ENCODE measurements at regions not wholly inside any gene's neighbourhood (a gene's known extent, or its start where the extent isn't known, plus 50 kb on each side); places are given as distances from the start of the nearest gene placed in this dataset.
"Not testable (repeated sequence)": the region's sequence is repeated elsewhere in the genome, so short reads cannot be mapped to it uniquely, and the experiment has no call there.

DNA sequence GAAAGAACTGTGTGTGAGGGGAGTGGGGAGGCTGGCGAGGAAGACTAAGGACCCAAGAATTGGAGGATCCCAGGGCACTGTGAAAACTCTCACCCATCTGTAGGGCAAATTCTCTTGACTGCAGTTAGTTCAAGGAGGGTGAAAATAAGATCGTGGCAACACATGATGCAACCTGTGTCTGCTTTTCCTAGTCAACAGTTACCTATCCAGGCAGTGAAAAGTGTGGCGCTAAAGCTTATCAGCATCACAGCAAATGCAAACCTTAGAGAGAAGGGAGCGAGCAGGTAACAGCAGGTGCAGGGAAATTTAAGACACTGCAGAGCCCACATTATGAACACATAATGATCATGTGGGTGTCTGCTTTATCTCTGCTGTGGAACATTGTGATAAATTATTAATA lies 97.7 kb upstream of the SGK1 start:
- no peak for DNase-seq

DNA sequence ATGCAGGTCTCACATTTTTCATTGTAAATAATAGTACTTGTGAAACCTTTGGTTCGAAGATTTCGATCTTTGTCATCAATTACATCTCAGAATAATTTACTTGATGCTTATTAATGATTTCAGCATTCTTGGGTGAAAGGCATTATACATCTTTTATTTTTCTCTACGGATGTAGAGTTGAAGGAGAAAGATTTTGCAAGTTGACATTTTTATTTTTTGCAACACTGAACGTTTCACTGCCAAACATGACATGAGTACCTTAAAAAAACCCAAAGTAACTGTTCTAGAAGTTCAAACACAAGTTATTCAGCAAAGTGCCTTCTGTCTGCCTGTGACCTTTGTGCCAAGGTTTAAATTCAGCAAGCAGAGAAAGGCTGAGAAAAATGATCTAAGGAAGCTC lies 97.3 kb upstream of the SGK1 start:
- no peak for DNase-seq

DNA sequence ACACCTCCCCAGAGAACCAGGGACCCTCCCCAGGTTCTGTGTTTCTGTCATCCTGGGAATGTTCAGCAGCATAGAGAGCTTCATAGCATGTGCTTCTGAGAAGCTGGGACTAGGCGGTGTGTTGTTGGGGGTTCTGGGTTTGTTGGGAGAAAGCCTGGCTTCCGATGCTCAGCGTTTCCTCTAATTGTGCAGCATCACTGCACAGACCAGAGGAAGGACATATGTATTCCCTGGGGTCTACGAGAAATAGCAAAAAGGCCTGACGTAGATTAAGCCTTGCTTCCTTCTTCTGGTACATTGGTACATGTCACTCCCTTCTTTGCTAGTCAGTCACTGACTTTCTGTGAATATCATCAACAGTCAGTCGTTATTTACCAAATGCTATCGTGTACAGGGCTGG lies 96.9 kb upstream of the SGK1 start:
- no peak for DNase-seq

DNA sequence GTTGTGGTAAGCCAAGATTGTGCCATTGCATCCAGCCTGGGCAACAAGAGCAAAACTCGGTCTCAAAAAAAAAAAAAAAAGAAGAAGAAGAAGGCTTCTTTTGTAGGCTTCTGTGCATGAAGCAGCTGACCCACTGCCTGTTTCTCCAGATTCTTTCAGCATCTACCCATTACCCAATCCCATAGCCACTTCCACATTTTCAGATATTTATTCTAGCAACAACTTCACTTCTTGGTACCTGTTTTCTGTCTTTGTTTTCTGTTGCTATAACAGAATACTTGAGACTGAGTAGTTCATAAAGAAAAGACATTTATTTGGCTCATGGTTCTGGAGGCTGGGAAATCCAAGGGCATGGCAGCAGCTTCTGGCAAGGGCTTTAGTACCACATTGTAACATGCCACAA lies 95.3 kb upstream of the SGK1 start:
- no peak for DNase-seq

DNA sequence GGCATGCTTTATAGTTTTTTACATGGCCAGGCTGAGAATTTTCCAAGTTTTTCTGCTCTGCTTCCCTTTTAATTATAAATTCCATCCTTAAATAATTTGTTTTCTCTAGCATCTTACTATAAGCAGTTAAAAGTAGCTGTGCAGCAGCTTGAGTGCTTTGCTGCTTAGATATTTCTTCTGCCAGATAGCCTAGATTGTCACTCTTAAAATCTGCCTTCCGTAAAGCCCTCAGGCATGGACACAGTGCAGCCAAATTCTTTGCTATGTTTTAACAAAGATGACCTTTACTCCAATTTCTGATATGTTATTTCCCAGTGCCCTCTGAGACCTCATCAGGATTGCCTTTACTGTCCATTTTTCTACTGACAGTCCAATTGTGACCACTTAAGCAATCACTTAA lies 92.6 kb upstream of the SGK1 start:
- DNase-seq: no peak

DNA sequence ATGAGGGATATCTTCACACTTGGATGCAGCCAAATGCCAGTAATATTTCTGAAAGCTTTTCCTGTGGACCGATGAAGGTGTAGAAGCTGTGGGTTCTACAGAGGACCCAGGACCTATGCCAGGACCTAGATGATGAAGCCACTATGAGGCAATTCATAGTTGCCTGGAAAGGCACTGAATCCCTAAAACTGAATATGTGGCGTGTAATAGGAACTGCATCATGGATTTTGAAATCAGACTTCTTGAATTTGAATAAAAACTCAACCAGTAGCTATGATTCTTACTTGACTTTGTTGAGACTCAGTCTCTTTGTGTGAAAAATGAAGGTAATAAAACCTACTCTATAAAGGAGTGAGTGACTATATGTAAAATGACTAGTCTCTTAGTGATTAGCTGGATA lies 89.9 kb upstream of the SGK1 start:
- no peak for DNase-seq

DNA sequence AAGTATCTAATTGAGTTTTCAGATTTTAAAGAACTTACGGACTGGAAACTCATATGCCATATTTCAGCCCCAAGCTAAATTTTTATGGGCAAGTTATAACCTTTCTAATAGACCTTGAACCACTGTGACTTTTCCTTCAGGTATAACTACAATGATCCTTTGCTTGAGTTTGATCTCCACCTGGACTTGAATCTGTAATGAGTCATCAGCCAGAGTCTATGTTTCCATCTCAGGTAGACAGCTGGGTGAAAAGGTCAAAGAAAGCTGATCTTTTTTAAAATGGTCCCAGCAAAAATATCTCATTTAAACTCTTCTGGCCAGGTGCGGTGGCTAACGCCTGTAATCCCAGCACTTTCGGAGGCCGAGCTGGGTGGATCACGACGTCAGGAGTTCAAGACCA lies 88.4 kb upstream of the SGK1 start:
- no peak for DNase-seq

DNA sequence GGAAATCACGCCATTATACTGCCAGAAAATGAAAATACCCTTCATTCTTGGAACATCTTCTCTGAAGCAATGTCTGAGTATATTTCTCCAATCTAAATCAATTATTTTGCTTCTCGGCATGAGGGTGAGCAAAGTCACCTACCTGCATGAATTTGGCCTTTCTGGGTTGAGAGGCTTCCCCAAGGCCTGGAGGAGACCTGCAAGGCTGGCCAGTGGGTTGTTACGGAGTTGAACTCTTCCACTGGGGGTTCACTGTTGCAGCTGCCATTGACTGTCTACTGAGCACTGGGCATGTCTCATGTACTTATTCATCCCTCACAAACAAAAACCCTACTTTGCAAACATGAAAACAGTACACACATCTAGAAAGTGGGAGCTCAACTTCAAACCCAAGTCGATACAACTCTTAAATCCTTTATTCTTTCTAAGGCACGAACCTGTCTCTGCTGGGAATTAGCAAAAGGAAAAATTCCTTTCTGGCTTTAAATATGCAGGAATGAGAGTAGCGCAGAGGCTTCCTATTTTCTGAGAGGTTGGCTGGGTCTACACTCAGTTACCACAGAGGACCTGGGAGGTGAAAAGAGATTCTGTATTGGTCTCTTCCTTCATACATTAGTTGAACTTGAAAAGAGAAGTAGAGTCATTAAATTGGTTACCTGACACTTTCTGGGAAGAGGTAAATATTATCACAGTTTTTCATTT lies 87.6 kb upstream of the SGK1 start:
- no peak for DNase-seq

DNA sequence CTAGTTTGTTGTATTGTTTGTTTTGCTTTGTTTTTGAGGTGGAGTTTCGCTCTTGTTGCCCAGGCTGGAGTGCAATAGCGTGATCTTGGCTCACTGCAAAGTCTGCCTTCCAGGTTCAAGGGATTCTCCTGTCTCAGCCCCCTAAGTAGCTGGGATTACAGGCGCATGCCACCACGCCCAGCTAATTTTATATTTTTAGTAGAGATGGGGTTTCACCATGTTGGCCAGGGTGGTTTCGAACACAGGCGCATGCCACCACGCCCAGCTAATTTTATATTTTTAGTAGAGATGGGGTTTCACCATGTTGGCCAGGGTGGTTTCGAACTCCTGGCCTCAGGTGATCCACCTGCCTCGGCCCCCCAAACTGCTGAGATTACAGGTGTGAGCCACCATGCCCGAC lies 85.4 kb upstream of the SGK1 start:
- DNase-seq: not testable (repeated sequence)

DNA sequence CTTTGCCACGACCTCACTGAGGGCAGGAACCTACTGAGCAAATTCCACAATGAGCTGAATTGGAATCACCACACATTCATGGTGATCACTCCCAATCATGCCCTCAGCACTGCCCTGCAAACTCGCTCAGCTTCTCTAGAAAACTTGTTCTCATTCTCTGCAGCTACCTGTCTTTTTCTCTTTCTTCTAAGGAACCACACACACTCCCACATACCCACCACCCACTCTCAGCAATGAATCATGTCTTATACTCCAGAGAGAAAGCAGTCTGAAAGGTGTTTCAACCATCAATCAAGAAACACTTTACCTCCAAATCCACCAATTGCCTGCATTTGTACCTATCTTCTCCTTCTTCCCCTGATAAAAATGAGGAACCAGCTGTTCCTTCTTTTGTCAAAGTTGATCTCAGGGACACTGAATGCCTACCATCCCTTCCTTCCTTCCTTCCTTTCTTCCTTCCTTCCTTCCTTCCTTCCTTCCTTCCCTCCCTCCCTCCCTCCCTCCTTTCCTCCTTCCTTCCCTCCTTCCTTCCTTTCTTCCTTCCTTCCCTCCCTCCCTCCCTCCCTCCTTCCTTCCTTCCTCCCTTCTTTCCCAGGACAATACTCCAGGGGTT lies 84.6 kb upstream of the SGK1 start:
- no peak for DNase-seq

DNA sequence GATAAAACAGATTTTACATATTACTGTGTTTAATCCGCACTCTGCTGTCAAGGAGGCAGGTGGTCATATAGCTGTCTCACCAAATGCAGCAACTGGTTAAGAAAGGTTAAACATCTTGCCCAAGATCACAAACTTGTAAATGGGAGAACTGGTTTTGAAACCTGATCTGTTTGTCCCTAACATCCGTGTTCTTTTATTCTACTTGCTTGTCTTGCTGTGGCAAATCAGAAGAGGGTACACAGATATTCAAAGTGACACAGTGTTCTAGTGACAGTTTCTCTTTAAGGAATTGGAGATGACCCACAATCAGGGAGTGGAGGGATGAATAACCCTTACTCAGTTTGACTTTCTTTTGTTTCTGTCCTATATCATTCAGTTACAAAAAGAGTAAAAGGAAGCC lies 83.0 kb upstream of the SGK1 start:
- DNase-seq: no peak

DNA sequence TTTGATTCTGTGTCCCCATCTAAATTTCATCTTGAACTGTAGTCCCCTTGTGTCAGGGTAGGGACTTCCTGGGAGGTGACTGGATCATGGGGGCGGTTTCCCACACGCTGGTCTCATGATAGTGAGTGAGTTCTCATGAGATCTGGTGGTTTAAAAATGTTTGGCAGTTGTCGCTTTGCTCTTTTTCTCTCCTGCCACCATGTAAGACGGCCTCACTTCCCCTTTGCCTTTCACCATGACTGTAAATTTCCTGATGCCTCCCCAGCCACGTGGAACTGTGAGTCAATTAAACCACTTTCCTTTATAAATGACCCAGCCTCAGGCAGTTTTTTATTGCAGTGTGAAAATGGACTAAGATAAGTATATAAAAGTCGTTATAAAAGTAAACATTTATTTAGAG lies 80.5 kb upstream of the SGK1 start:
- DNase-seq: no peak

DNA sequence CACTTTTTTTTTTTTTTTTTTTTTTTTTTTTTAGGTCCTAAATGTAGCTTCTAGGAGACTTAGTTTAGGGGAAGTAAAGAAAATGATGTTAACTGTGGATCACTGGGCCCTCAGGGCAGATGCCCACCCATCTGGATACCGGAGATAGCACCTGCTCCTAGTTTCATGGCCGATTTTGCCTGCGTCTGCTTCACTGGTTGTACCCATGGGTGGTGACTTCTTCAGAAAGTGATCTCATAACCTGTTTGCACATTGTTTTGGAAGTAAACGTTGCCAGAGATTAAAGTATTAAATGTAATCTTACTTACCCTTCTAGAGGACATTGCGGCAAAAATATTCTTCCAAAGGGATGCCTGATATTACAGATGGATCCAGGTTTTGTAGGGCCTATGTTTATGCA lies 79.8 kb upstream of the SGK1 start:
- no peak for DNase-seq

DNA sequence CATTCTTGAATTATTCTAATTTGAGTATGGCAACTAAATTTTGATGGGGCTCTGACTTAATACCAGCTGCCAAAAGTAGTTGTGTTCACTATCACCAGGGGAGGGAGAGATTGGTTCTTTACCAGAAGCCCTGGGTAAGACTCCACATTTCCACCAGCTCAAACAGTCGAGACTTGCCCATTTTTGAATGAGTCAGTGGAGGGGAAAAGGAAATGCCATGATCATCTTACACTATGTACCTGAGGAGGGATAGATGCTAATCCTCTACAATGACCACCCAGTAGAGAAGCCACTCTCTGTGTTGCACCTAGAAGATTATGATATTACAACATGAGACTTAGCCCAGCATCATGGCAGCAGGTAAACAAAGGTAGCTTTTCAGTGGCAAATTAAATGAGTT lies 77.0 kb upstream of the SGK1 start:
- DNase-seq: no peak

DNA sequence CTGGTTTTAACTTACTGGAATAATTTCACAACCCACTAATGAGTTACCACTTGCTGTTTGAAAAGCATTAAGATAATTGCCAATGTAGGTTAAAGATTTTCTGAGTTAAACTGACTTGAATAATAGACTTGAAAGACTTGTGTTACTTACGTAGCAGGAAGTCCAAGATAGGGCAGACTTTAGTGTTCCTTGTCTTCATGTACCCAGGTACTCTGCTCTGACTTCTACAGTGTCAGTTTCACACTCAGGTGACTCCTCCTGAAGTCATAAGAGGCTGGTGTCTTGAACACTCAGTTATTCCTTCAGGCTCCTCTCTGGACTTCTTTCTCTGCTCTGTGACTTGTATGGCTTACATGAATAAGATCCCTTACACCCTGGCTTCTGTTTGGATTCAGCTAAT lies 76.3 kb upstream of the SGK1 start:
- no peak for DNase-seq

DNA sequence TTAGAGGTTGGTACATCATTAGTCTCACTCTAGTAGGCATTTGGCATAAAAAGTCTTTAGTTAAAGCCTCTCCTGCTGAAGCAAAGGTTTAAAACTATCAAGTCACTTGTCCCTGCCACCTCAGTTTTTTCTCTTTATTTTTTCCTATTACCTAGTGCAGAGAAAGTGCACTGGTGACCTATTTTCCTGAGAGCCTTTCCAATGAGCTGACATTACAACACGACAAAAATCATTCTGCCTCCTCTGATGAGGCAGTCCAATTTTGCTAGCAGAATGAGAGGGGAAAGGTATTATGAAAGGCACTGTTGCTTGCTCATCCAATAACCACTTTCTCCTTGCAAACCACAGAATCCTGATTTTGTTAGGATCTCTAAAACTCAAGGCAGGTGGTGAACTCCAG lies 73.3 kb upstream of the SGK1 start:
- no peak for DNase-seq

DNA sequence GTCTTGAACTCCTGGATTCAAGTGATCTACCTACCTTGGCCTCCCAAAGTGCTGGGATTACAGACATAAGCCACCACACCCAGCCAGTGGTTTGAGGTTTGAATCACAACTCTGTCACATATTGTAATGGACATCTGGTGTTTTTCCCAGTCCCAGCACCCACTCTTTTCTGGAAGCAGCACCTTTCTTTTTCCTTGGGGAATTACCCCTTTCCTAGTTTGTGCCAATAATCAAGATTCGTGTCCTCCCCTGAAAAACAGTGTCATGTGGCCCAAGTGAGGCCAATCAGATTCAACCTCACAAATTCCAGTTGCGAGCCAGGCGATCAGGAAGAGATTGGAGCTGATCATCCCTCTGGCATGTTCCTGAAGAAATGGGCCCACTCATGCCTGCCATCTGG lies 71.7 kb upstream of the SGK1 start:
- no peak for DNase-seq

DNA sequence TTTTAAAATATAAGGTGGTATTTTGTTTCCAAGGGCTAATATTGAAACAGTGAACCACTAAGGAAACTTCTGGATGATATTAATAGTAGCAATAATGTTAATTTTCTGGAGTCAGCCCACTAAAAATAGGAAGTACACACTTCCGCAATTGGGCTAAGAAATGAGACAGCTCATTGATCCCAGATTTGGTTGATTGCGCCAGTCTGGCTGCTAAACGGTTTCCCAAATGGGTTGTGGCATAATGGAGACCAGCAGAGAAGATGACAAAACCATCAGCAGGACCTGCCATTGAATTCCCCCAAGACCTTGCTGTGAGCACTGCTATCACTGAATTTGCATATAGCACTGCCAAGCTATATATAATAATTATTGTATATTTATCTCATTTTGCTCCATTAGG lies 71.2 kb upstream of the SGK1 start:
- DNase-seq: no peak

DNA sequence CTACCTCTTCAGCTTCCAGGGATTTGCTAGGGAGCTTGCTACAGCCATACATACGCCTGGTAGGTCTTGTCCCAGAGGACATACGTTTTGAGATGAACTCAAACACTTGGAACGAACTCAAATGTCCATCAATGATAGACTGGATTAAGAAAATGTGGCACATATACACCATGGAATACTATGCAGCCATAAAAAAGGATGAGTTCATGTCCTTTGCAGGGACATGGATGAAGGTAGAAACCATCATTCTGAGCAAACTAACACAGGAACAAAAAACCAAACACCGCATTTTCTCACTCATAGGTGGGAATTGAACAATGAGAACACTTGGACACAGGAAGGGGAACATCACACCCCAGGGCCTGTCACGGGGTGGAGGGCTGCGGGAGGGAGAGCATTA lies 68.6 kb upstream of the SGK1 start:
- not testable (repeated sequence) for DNase-seq

DNA sequence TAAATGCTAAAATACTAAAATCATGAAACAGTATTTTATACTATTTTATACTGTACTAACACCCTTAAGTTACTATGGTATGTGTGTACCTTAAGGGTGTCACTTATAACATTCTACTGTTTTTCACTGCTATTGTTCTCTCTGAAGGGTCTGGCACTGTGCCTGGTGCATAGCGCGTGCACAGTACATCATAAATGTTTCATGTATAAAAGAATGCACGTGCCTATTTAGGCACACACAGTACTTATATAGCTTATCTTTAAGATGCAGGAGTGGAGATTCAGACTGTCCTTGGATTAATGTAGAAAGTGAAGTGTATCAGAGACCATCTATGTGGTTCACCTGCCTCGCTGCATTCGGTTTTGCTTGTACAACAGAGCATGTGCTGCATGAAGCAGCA lies 64.0 kb upstream of the SGK1 start:
- peak; percentile 38 for DNase-seq

DNA sequence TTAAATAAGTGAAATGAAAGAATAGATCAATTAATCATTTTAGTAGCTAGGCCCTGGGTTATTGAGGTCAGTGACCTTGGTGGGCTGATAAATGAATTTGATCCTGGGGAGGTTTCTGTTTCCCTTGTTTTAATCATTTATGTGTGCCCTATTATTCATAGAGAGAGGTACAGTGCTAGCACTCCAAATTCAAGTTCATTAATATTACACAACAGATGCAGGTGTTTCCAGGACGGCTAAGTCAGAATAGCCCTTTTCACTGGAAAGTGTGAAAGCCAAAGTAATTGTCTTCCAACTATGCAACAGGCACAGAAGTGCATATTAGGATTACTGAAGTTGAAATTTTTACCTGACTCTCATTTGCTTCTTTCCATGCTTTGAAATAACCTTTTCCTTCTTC lies 61.7 kb upstream of the SGK1 start:
- no peak for DNase-seq

DNA sequence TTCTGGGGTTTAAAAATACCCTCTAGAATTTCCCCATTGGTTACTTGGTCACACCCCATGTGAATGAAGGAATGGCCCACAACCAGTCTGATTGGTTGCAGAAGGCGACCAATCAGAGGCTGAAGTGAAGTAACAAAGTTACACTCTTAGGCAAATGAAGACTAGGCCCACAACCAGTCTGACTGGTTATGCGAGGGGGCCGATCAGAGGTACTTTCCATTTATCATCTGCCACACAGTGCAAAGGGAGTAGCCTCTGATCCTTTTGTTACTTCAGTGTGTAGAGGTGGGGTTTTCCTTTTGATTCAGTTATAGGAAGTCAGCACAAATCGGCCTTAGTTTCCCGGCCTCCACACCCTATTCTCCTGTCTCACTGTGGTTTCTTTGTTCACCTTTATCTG lies 61.2 kb upstream of the SGK1 start:
- DNase-seq: no peak

DNA sequence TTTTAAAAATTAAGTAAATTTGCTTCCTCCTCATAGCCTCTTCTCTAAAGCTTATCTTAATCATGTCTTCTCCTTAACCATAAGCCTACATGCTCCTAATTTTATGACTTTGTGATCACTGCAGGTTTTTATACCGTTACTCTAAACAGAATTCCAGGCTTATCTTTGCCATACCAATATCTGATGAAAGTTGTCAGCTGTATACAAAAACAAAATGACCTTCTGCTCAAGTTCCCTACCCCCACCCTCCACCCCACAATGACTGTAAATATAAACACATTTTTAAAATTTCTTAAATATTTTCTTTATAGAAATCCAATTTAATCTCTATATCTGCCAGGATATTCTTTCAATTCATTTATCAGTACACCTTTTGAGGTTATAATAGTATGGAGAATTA lies 60.5 kb upstream of the SGK1 start:
- no peak for DNase-seq

DNA sequence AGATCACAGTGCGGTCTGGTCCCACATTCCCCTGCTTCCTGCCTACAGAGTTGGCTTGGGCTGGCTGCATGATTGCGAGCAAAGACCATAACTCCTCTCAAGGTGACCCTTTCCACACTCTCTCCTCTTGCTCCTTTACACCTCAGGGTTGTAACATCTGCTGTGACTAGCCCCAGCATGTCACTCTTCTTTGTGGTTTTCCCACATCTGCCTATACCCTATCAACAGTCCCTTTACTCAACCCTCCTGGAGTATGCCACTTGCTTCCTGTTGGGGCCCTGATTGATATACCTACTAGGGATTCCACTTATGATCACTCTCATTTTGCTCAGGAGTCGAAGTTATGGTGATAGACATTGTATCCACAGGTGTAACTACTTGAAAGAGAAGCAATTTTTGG lies 58.9 kb upstream of the SGK1 start:
- no peak for DNase-seq

DNA sequence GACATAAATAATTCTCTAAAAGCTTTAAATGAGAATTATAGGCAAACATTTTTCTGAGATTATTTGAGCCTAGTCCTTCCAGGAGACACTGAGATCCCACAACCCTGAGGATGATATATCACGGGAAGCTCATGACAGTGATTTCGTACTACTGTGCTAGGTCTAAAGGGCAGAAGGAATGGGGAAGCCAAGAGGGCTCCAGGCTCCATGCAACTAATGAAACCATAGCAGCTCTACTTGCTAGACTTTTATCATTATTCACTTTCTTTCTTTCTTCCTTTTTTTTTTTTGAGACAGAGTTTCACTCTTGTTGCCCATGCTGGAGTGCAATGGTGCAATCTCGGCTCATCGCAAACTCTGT lies 57.3 kb upstream of the SGK1 start:
- DNase-seq: no peak
